B cell (primary cell): ENCODE measurements at regions not wholly inside any gene's neighbourhood (a gene's known extent, or its start where the extent isn't known, plus 50 kb on each side); places are given as distances from the start of the nearest gene placed in this dataset.

Source experiments
- ATAC-seq: fragments of 200-7000 bp; cut with Tn5 transposase; one replicate; pipeline ENCODE4 v1.10.0; 2021; ENCODE audit warnings: low read depth, mild to moderate bottlenecking, moderate number of reproducible peaks, moderate library complexity
- CTCF ChIA-PET: fragments of 350-600 bp; sonication (Branson Sonifier 250); formaldehyde crosslinking; loops from one replicate; lab custom pipeline; 2021; ENCODE audit warnings: antibody characterized with exemption, inconsistent platforms; lab: Charles Lee
- POLR2A ChIA-PET: fragments of 350-600 bp; sonication (Branson Sonifier 250); formaldehyde crosslinking; loops from one replicate; lab custom pipeline; 2021; ENCODE audit warnings: antibody characterized with exemption; lab: Charles Lee
- DNase-seq: peaks from one replicate; pipeline ENCODE4 v3.0.0; 2013
- H2AFZ ChIP-seq: 2 replicates; pipeline ENCODE4 v1.6.1; 2012; ENCODE audit warnings: mild to moderate bottlenecking, low read depth, low read length; ENCODE audit not compliant: insufficient read depth, poor library complexity, severe bottlenecking
- H3K27ac ChIP-seq, 2 donors: 1 replicate in 1 of 2; 2 replicates in 1 of 2; pipeline ENCODE4 v1.5.1; 2012 to 2013; ENCODE audit warnings: low read length in 2 of 2, mild to moderate bottlenecking in 2 of 2, moderate library complexity in 1 of 2
- H3K27me3 ChIP-seq, 4 experiments: fragments of 200-600 bp in 1 of 4; sonication (generic) in 1 of 4; replicated peaks in 1 of 4; 1 replicate in 2 of 4; 2 replicates in 2 of 4; pipeline versions ENCODE4 v1.6.1 to v1.7.0; 2013 to 2016; ENCODE audit warnings: low read length in 3 of 4, mild to moderate bottlenecking in 2 of 4, mixed read lengths in 1 of 4, moderate library complexity in 1 of 4; ENCODE audit not compliant: insufficient read depth in 4 of 4, control insufficient read depth in 3 of 4; ENCODE audit errors: control extremely low read depth in 1 of 4
- H3K36me3 ChIP-seq, 2 experiments: replicated peaks in 1 of 2; 1 replicate in 1 of 2; 2 replicates in 1 of 2; pipeline versions ENCODE4 v1.6.1 to v1.7.1; 2013; ENCODE audit warnings: low read length in 1 of 2; ENCODE audit not compliant: insufficient read depth in 2 of 2, control insufficient read depth in 1 of 2; ENCODE audit errors: control extremely low read depth in 1 of 2, extremely low read depth in 1 of 2
- H3K4me1 ChIP-seq, 2 donors: fragments of 200-600 bp in 1 of 2; sonication (generic) in 1 of 2; 1 replicate in 1 of 2; 2 replicates in 1 of 2; pipeline versions ENCODE4 v1.5.1 to v1.6.1; 2013 to 2017; ENCODE audit warnings: low read length in 2 of 2; ENCODE audit not compliant: control insufficient read depth in 2 of 2, insufficient read depth in 2 of 2
- H3K4me2 ChIP-seq: replicated peaks from 2 replicates; pipeline ENCODE3; 2012; ENCODE audit warnings: mild to moderate bottlenecking, low read depth, low read length; ENCODE audit not compliant: poor library complexity, severe bottlenecking
- H3K4me3 ChIP-seq, 5 experiments: fragments of 200-600 bp in 1 of 5; sonication (generic) in 1 of 5; 1 replicate in 3 of 5; 2 replicates in 2 of 5; pipeline versions ENCODE4 v1.5.1 to v1.7.0; 2011 to 2016; ENCODE audit warnings: low read length in 4 of 5, mild to moderate bottlenecking in 4 of 5, low read depth in 2 of 5, control low read depth in 1 of 5, moderate library complexity in 1 of 5; ENCODE audit not compliant: insufficient read depth in 1 of 5; ENCODE audit errors: control extremely low read depth in 1 of 5, extremely low read depth in 1 of 5
- H3K79me2 ChIP-seq: fragments of 200-600 bp; sonication (generic); one replicate; pipeline ENCODE4 v1.6.0; 2016; ENCODE audit warnings: low read length; ENCODE audit not compliant: control insufficient read depth, insufficient read depth
- H3K9ac ChIP-seq: fragments of 200-600 bp; sonication (generic); 2 replicates; pipeline ENCODE4 v1.6.1; 2017; ENCODE audit warnings: mild to moderate bottlenecking, low read length, moderate library complexity
- H3K9me3 ChIP-seq, 3 donors: one replicate each; pipeline versions ENCODE4 v1.6.1 to v1.7.1; 2013; ENCODE audit warnings: low read length in 2 of 3; ENCODE audit not compliant: control insufficient read depth in 2 of 3, insufficient read depth in 1 of 3; ENCODE audit errors: control extremely low read depth in 1 of 3
- H4K20me1 ChIP-seq: 2 replicates; pipeline ENCODE4 v1.6.0; 2012; ENCODE audit warnings: mild to moderate bottlenecking, low read length; ENCODE audit not compliant: insufficient read depth, control insufficient read depth, poor library complexity, severe bottlenecking
- H3K27ac Mint-ChIP-seq: one replicate; pipeline ENCODE4 v1.8.0; 2021; ENCODE audit warnings: mixed read lengths
- H3K27me3 Mint-ChIP-seq: one replicate; pipeline ENCODE4 v1.8.0; 2021; ENCODE audit warnings: mixed read lengths
- H3K4me1 Mint-ChIP-seq: one replicate; pipeline ENCODE4 v1.8.0; 2021; ENCODE audit warnings: mixed read lengths
- H3K4me3 Mint-ChIP-seq: one replicate; pipeline ENCODE4 v1.8.0; 2021; ENCODE audit warnings: mixed read lengths
- H3K9me3 Mint-ChIP-seq: one replicate; pipeline ENCODE4 v1.8.0; 2022; ENCODE audit warnings: mixed read lengths; ENCODE audit not compliant: insufficient read depth
- CTCF ChIP-seq: fragments of 200-600 bp; IDR thresholded peaks from one replicate; pipeline ENCODE4 v1.8.0; 2022; ENCODE audit warnings: antibody characterized with exemption, mild to moderate bottlenecking
- EZH2 ChIP-seq: IDR thresholded peaks from 2 replicates; pipeline ENCODE4 v1.6.1; 2012; ENCODE audit warnings: borderline replicate concordance, low read depth, mild to moderate bottlenecking, moderate library complexity, low read length; ENCODE audit not compliant: insufficient read depth, poor library complexity, severe bottlenecking
- WGBS: methylation state at CpG from one replicate; pipeline ENCODE4 v1.1.5; 2013; ENCODE audit warnings: missing lambda C conversion rate; ENCODE audit not compliant: insufficient coverage; 5-methylcytosine and 5-hydroxymethylcytosine counted together
- intact Hi-C: fragments of 100-400 bp; cut with micrococcal nuclease; formaldehyde crosslinking; loops from one replicate; pipeline ENCODE4 v1.10.0; 2022

GRCh38 chr14:97687944-97688630, 890.9 kb downstream of the VRK1 start:
- no peak overlapping the region for H2AFZ ChIP-seq
- no peak overlapping the region for H3K4me2 ChIP-seq
- no peak overlapping the region for H3K9ac ChIP-seq
- no peak overlapping the region for H3K27ac Mint-ChIP-seq
- H3K4me1 Mint-ChIP-seq: no peaks in the 10 kb centered on the region
- no peak for ATAC-seq
- POLR2A ChIA-PET: no interaction called here
- no peaks in the 10 kb centered on the region for H4K20me1 ChIP-seq
- H3K9me3 Mint-ChIP-seq: peaks cover 3% of the 10 kb centered on the region
- 93% methylated on average over 3 of the region's 6 CpGs for WGBS
- H3K27me3 ChIP-seq: no peaks in the 10 kb centered on the region
- H3K79me2 ChIP-seq: no peaks in the 10 kb centered on the region
- CTCF ChIA-PET: no interaction called here
- H3K36me3 ChIP-seq: no peaks in the 10 kb centered on the region
- intact Hi-C loops: no loop called here
- no peak overlapping the region for H3K4me3 ChIP-seq
- no peak overlapping the region for H3K4me3 Mint-ChIP-seq
- peaks cover 0 to 12% (median 0%) of the 10 kb centered on the region in 3 donors for H3K9me3 ChIP-seq
- TF ChIP-seq EZH2 (no peak), CTCF (no peak)
- no peak overlapping the region for H3K27ac ChIP-seq
- H3K27me3 Mint-ChIP-seq: no peaks in the 10 kb centered on the region
- no peak for DNase-seq
- no peaks in the 10 kb centered on the region for H3K4me1 ChIP-seq

- Mint-ChIP-seq H3K9me3 (peaks cover 3% of the 10 kb centered on the region), H3K4me3 (no peak overlapping the region), H3K4me1 (no peaks in the 10 kb centered on the region), H3K27ac (no peak overlapping the region), H3K27me3 (no peaks in the 10 kb centered on the region)
- no peak for TF ChIP-seq EZH2
- TF ChIP-seq CTCF: no peak
- Histone ChIP-seq H3K27me3 (no peaks in the 10 kb centered on the region), H3K27ac (no peak overlapping the region), H3K4me1 (no peaks in the 10 kb centered on the region), H3K4me2 (no peak overlapping the region), H4K20me1 (no peaks in the 10 kb centered on the region), H3K79me2 (no peaks in the 10 kb centered on the region), H3K36me3 (no peaks in the 10 kb centered on the region), H3K9ac (no peak overlapping the region), H3K4me3 (no peak overlapping the region), H2AFZ (no peak overlapping the region), H3K9me3 (peaks cover 0 to 15% (median 0%) of the 10 kb centered on the region in 3 donors)
- ATAC-seq (no peak), DNase-seq (no peak)
- CTCF ChIA-PET: no interaction called here
- WGBS: 100% methylated on average over 8 of the region's 11 CpGs
- intact Hi-C loops: no loop called here
- POLR2A ChIA-PET: no interaction called here
These were observed 891.6 kb downstream of the VRK1 start for GRCh38 chr14:97688631-97689336.
